Occipital lobe (tissue), 1 donor: ENCODE measurements at regions not wholly inside any gene's neighbourhood (a gene's known extent, or its start where the extent isn't known, plus 50 kb on each side); places are given as distances from the start of the nearest gene placed in this dataset.
"Not testable (repeated sequence)": the region's sequence is repeated elsewhere in the genome, so short reads cannot be mapped to it uniquely, and the experiment has no call there.

Experiments
- DNase-seq: peaks from one replicate; lab custom pipeline; 2025; lab: John Stamatoyannopoulos, UW

DNA sequence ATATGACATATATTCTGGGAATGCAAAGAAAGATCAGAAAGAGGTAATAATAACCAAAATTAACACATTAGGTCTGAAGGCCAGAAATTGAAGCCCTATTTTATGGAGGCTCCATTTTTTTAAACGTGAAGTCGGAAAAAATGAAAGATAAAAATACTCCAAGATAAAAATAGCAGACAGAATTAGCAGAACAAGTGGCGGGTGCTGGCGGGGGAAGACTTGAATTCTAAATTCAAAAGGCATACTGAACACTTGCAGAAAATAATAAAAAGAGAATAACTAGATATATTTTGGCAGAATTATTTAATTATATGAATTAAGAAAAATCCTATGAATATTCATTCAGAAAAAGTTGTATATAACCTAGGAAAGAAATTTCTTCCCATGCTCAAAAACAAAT lies 543.7 kb upstream of the ACO1 start:
- DNase-seq, result no peak

DNA sequence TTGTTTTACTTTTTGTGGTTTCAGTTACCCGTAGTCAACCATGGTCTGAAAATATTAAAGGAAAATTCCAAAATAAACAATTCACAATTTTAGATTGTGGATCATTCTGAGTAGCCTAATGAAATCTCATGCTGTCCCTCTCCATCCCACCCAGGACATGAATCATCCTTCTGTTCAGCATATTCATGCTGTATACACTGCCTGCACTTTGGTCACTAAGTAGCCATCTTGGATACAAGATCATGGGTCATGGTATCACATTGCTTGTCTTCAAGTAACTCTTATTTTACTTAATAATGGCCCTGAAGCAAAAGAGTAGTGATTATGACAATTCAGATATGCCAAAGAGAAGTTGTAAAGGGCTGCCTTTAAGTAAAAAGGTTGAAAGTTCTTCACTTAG lies 536.5 kb upstream of the ACO1 start:
- no peak for DNase-seq

DNA sequence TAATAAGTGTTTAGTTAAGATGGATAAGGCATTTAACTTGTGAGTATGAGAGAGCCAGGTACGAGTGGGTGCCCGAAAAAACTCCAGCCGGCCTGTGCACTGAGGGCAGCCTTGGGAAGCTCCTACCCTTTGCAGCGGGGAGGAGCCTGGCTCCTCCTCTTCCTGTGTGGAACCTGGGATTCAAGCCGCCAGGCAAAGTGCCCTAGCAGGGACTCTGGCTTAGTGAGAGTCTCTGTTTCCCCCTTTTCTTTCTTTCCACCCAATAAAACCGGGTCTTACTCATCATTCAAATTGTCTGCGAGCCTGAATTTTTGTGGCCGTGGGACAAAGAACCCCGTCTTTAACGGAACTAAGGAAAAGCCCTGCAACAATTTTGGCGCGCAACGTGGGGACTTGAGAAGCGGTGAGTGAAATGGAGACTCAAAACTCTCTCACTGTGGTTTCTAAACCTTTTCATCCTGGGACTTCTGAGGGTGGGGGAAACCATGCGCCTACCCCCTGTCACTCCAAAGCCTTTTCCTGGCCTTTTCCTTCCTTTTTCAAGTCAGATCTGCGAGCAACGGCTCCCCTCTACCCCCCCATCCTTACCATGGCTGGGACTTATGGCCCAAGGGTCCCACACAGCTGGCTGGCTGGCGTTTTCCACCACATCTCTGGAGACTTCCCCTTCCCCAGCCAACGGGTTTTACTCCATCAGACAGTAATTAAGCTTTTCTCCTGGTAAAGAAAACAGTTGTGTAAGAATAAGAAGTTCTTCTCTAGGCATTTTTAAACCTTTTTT lies 535.7 kb upstream of the ACO1 start:
- no peak for DNase-seq

DNA sequence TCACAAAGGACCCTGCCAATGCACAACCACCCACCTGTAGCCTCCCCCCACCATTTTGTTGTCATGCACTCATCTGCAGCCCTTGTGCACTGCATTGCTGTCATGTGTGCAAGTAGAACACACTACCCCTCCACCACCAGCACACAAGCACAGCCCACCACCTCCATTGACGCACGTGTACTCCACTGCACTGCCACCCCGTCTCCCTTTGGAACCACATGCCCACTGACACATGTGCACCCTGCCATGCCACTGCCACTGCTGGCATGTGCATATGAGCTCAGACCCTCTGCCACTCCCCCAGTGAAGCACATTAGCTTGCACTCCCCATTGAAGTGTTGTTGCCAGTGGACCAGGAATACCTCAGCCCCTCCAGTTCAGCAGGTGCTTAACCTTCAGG lies 530.3 kb upstream of the ACO1 start:
- DNase-seq, result no peak

DNA sequence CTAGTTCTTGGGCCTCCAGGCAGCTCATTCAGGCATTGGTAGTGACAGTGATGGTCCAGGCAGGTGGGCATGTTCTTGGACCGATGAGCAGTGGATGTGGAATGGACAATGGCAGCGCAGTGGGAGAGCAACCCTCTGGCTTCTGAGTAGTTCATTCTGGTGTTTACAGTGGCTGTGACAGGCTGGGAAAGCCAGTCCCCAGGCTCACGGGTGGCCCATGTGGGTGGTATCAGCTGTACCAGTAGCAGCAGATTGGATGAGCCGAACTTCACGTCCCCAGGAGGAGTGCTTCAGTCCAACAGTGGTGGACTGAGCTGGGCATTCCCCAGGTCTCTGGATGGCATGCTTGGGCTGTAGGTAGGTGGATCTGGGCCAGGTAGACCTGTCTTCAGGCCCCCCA lies 515.6 kb upstream of the ACO1 start:
- no peak for DNase-seq

DNA sequence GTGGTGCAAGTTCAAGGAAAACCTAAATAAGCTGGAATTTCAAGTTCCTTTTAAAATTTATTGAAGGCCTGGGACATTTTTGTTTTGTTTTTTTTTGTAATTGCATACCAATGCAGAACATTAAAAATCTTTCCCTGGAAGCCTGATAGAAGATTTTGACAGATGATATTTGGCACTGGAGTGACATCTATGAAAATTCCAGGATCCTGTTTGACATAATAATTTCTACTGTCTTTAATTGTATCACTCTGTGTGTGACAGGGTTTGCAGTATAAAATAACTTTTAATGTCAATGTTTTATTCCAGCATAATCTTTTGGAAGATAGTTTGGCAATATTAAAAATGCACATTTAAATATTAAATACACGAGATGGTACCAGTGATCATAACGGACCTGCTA lies 514.2 kb upstream of the ACO1 start:
- DNase-seq, result no peak

DNA sequence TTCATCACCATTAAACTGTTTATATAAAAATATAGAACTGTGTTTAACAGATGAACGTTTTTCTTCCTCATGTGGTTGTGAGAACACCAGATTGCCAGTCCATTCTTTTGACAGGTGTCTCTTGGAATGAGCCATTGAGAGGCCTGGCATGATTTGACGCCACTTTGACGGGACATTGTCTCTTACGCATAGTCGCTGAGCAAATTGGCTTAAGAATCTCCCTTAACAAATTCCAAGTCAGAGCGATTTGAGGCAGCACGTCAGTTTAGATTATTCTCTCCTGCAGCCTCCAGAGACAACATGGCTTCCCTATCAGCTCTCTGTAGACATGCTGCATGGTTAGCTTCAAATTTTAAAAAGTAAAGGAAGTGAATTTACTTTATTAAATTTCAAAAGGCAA lies 510.7 kb upstream of the ACO1 start:
- DNase-seq, result no peak

DNA sequence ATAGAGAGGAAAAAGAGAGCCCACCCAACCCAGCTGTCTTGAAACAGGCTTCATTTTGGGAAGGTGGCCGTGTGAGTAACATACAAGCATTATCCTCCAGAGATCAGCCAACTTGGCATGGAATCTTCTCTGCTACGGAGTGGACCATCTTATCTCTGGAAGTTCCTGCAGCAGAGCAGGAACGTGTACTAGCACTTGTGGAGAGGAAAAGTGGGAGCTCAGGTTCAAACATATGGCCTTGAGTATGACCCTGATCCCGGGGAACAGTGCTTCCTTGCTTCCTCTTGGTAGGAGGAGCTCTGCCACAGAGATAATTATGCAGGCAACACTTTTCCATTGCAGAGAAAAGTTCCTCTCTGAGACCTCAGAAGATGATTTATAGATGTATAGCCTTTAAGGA lies 490.4 kb upstream of the ACO1 start:
- DNase-seq, result no peak

DNA sequence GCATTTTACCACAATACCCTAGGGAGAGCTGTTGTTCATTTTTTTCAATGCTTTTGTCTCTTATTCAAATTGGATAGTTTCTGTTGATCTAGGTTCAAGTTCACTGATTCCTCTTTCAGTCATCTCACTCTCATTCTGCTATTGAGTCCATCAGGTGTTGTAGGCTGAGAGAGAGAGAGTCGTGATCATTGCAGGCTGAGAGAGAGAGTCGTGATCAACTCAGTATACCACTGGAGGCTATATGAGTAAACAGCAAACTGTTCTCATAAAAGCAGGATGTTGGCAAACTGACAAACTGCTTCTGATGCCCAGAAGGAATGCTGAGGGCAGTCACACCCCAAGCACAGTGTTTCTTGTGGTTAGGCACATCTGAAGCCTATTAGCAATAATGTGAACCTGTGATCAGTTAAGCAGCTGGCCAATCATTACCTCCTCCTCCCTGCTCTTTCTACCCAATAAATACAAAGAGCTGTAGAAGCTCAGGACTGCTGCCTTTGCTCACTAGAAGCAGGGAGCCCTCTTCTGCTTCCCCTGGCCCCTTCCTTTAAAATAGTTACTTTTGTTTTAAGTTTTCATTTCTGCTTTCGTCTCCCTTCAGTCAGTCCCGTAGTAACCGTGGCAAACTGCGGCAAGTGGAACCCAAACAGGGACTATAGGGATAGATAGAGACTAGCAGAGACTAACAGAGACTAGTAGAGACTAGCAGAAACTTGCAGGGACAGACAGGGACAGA lies 476.1 kb upstream of the ACO1 start:
- no peak for DNase-seq

DNA sequence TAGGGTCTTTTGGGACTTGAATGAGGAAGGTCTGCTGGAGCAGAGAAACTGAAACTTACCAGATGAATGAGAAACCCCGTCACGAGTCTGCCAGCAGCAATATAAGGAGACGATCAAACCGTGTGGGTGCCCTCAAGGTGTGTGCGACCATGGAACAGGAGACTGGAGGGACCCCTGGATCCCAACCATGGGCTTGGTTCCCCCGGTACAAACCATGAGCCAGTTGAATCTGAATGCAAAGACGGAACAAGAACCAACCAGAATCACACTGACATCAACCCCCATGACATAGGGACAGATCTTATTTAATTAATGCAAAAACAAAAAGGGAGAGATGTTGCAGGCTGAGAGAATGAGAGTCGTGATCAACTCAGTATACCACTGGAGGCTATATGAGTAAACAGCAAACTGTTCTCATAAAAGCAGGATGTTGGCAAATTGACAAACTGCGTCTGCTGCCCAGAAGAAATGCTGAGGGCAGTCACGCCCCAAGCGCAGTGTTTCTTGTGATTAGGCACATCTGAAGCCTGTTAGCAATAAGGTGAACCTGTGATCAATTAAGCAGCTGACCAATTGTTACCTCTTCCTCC lies 475.5 kb upstream of the ACO1 start:
- DNase-seq, result no peak

DNA sequence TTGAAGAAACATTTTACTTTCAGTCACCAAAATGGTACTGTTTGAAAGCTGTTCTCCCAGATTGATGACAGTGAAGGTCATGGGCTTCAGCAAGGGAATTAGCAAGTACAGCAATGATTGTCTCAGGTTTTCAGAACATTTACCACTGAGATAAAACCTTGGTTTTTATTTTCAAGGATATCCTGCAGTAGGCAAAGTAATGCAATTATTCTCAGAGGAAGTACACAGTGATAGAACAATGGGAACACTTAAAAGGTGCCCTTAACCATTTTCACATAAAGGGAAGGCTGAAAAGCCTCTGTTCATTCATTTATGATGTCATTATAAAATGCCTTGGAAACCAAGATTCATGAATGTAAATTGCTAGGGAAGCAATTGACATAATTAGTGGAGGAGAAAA lies 471.8 kb upstream of the ACO1 start:
- no peak for DNase-seq

DNA sequence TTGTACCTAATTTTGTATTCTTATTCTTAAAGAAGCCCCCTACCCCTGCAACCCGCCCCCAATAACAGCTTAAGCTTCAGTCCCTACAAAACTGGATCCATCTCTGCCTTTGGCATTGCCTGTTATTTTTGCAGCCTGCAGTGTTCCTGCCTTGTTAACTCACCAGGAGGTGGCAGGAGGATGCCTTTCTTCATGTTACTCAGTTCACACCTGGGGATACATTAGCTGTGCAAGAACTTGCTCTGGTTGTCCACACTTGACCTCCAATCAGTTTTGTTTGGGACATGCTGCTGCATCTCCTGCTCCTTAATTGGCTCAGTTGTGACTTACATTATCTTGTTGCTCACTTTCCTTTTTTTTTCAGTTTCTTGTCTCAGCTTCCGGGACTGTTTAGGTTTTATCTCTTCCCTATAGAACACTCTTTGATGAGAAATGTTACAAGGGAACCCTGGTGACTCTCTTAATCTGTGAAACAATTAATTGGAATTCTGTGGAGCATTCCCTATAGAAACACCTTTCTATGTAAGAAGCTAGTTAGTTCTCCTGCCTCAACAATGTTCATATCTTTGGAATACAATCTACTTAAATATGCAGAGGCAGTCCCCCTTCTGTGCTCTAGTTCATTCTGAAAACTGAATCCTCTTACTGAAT lies 467.7 kb upstream of the ACO1 start:
- no peak for DNase-seq

DNA sequence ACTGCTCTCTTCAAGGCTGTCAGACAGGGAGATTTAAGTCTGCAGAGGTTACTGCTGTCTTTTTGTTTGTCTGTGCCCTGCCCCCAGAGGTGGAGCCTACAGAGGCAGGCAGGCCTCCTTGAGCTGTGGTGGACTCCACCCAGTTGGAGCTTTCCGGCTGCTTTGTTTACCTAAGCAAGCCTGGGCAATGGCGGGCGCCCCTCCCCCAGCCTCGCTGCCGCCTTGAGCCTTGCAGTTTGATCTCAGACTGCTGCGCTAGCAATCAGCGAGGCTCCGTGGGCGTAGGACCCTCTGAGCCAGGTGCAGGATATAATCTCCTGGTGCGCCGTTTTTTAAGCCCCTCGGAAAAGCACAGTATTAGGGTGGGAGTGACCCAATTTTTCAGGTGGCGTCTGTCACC lies 446.7 kb upstream of the ACO1 start:
- DNase-seq, result not testable (repeated sequence)

DNA sequence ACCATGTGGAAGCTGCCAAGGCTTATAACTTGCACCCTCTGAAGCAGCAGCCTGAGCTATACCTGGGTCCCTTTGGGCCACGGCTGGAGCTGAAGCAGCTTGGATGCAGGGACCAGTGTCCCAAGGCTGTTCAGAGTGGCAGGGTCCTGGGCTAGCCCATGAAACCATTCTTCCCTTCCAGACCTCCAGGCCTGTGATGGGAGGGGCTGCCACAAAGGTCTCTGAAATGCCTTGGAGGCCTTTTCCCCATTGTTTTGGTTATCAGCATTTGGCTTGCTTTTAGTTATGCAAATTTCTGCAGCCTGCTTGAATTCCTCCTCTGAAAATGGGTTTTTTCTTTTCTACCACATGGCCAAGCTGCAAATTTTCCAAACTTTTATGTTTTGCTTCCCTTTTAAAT lies 433.7 kb upstream of the ACO1 start:
- DNase-seq, result no peak

DNA sequence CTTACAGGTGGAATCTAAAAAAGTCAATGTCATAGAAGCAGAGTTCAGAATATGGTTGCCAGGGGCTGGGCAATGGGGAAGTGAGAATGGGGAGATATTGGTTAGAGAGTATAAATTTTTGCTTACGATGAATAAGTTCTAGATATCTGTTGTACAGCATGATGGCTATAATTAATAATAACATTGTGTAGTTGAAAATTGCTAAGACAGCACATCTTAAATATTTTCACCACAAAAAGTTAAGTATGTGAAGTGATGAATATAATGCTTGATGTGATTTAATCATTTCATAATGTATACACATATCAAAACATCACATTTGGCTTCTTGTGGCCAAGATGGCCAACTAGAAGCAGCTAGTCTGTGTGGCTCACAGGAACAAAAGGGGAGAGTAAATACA lies 425.9 kb upstream of the ACO1 start:
- no peak for DNase-seq

DNA sequence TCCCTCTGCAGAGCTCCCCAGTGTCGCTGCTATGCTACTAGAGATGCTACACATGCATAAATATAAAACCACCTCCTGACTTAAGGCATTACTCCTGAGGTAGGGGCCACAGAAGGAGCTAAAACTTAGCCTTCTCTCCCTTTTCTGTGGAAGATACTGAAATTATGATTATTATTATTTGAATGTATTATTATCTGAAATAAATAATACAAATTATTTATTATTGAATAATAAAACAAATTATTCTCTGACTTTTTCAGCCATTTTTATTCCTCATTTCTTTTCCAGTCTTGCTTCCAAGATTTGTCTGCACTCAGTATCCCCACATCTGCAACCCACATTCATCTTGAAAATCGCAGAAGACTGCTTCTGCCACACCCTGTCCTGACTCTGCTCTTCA lies 414.9 kb upstream of the ACO1 start:
- no peak for DNase-seq

DNA sequence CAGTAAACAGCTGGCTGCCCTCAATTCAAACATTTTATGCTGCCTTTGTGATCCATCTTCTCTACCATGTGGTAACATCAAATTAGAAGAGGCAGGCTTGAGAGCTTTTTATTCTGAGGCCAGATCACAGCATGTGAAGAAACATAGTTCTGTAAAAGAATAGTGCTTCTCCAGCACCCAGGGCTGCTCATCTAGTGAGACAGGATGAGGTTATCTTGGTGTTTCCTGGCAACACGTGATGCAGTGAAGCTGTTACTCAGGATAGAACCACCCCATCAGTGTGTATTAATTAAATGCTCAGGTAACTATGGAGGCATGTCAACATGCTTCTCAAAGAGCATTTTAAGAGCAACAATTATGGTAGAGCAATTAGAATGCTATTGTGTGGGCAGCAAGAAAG lies 400.5 kb upstream of the ACO1 start:
- no peak for DNase-seq

DNA sequence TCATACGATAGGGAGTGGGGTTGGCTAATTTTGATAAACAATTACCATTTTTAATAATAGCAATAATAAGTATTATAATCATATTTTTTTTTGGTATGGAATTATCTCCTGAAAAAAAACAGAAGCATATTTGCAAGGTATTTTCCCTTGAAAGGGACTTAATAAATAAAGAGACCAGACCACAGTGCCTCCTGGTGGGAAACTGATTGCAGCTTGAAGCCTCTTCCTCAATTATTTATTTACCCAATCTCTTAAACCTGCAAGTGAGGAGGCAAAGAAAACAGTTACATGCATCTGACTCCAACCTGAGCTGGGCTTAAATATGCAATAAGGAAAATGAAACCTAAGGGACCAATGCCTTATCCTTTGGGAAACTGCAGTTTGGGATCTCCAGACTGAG lies 388.1 kb upstream of the ACO1 start:
- DNase-seq, result no peak

DNA sequence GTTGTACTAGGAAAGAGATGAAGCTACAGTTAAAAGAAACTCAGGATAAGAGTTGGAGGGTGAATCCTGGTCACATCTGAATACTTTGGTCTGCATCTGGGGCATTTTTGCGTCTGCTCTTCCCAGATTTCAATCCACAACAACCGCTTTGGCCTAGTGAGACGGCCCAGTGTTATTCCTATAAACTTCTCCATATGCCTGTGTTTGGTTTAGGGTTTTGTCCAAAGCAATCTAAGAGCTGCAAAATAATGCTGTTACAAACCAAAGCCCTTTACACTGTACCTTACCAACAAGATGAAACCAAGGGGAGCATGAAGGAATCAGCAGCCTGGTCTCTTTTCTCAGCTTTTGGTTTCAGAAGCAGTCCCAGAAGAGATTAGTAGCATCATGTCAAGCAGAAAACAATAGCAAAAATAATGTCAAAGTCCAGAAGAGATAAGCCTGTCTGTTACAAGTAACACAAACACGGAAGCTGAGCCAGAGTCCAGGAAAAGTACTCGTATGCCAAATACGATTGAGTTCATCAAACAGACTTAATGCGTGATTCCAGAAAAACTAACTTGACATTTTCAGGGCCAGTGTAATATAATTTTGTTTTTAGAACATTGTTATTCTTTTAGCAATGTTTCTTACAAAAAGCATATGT lies 379.9 kb upstream of the ACO1 start:
- no peak for DNase-seq

DNA sequence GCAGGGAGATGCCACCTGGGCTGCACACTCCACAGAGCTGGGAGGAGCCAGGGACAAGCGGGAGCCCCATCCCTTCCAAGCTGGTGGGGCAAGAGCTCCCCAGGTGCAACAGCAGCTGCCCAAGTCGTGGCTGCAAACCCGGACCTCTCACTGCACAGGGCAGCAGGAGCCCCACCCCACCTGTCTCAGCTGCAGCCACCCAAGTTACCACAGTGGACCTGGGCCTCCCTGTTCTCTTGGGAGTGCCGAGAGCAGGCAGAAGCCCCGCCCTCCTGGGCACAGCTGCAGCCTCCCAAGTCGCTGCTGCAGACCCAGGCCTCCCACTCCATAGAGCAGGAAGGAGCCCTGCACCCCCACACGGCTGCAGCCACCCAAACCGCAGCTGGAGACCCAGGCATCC lies 374.1 kb upstream of the ACO1 start:
- no peak for DNase-seq

DNA sequence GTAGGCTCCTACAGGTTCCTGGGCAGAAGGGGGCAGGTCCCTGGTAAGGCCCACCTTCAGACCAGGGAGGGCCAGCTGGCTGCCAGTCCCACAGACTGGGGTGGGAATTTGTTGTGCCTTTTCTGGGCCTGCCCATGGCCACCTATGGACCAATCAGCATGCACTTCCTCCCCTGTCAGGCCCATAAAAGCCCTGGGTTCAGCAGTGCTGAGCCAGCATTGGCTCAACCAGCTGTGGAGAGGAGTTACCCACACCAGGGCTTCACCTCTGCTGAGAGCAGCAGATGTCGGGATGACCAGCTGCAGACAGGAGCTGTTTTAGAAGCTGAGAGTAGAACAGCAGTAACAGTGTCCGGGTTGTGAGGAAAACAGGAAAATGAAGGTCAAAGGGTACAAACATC lies 373.4 kb upstream of the ACO1 start:
- no peak for DNase-seq

DNA sequence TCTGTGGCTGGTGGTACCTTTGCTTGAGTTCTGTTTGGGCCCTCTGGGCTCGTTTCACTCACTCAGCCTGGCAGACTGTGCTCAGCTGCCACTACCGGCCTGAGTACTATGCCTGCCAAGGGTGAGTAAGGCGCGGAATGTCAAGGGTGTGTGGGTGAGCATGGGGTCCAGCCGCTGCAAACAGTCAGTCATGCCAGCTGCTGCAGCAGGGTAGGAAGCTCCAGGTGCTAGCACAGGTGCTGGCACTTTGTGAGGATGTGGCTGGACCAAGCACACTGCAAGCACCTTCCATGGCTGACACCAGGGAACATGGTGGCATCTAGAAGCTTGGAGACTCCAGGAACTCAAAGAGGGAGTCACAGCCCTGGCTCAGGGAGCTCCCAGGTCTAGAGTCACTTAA lies 368.6 kb upstream of the ACO1 start:
- no peak for DNase-seq
